Cardiac muscle cell (in vitro differentiated cells and primary cell): ENCODE measurements at regions not wholly inside any gene's neighbourhood (a gene's known extent, or its start where the extent isn't known, plus 50 kb on each side); places are given as distances from the start of the nearest gene placed in this dataset.

Experiments used
- DNase-seq, 2 donors: peaks; one replicate each; pipeline versions ENCODE4 v3.0.0 to v3.0.0-alpha.2; 2010 to 2017; ENCODE audit warnings: low read depth in 1 of 2, low spot score in 1 of 2
- H3K27ac ChIP-seq: fragments of 200-600 bp; sonication (generic); 2 replicates; pipeline ENCODE4 v1.5.1; 2016
- H3K27me3 ChIP-seq: fragments of 200-600 bp; sonication (generic); 2 replicates; pipeline ENCODE4 v1.6.0; 2016; ENCODE audit warnings: control low read depth
- H3K36me3 ChIP-seq: fragments of 200-600 bp; sonication (generic); 2 replicates; pipeline ENCODE4 v1.5.1; 2016; ENCODE audit warnings: control low read depth
- H3K4me1 ChIP-seq: fragments of 200-600 bp; sonication (generic); 2 replicates; pipeline ENCODE4 v1.8.1; 2017; ENCODE audit warnings: low read depth, mild to moderate bottlenecking, mixed run types
- H3K4me3 ChIP-seq: fragments of 200-600 bp; sonication (generic); 2 replicates; pipeline ENCODE4 v1.5.1; 2016; ENCODE audit warnings: mild to moderate bottlenecking
- H3K9me3 ChIP-seq: fragments of 200-600 bp; sonication (generic); 2 replicates; pipeline ENCODE4 v1.5.1; 2017; ENCODE audit warnings: low read depth, mild to moderate bottlenecking, control low read depth
- TF ChIP-seq, protein P1 (sequence below): IDR thresholded peaks from 2 replicates; pipeline ENCODE4 v1.5.1; 2012; ENCODE audit warnings: low read depth, mild to moderate bottlenecking, low read length

DNA sequence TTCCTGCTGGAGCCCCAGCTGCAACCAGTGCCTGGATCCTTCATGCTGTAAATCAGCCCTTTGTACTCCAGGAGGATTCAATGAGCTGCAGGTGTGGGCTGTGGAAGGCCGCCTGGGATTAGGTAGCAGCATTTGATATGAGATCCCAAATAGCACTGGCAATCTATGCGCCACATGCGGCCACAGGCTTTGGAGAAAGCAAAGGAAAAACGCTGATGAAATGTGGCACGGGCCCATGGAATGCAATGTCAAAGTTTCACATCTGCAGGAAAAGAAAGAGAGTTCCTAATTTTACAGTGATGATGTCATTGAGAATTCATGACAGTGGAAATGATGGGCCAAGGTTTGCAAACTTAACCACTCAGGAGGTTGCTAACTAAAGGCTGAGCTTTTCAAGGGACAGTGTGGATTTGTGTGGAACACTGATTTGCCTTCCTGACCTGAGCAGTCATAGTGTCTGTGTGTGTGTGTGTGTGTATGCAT is 216.4 kb upstream of the OSR1 start:
- DNase-seq: peak in 1 of 2 donors; percentile 88
- Histone ChIP-seq H3K9me3 (no peaks in the 10 kb centered on the region), H3K4me3 (no peak overlapping the region), H3K36me3 (no peaks in the 10 kb centered on the region), H3K27me3 (no peaks in the 10 kb centered on the region), H3K4me1 (no peaks in the 10 kb centered on the region), H3K27ac (no peak overlapping the region)
- TF ChIP-seq, protein P1, sequence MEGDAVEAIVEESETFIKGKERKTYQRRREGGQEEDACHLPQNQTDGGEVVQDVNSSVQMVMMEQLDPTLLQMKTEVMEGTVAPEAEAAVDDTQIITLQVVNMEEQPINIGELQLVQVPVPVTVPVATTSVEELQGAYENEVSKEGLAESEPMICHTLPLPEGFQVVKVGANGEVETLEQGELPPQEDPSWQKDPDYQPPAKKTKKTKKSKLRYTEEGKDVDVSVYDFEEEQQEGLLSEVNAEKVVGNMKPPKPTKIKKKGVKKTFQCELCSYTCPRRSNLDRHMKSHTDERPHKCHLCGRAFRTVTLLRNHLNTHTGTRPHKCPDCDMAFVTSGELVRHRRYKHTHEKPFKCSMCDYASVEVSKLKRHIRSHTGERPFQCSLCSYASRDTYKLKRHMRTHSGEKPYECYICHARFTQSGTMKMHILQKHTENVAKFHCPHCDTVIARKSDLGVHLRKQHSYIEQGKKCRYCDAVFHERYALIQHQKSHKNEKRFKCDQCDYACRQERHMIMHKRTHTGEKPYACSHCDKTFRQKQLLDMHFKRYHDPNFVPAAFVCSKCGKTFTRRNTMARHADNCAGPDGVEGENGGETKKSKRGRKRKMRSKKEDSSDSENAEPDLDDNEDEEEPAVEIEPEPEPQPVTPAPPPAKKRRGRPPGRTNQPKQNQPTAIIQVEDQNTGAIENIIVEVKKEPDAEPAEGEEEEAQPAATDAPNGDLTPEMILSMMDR: no peak

DNA sequence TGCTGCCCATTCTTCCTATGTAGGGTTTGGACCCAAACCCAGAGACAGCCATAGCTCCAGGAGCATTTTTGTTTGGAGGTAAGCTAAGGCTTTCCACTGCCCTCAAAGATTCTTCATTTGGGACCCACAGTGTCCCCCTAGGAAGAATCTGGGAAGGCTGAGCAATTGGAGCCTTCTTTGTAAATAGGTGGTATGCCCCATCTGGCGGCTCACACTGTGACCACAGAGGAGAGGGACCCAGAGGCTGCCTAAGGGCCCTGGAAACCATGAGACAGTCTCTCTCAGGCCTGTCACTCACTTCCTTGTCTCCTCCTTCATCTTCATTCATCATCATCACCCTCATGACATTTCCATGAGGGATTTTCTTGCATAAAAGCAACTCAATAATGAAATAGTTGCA is 215.4 kb upstream of the OSR1 start:
- Histone ChIP-seq H3K27me3 (no peaks in the 10 kb centered on the region), H3K27ac (no peak overlapping the region), H3K36me3 (no peaks in the 10 kb centered on the region), H3K4me3 (no peak overlapping the region), H3K4me1 (no peaks in the 10 kb centered on the region), H3K9me3 (no peaks in the 10 kb centered on the region)
- TF ChIP-seq, protein P1: no peak
- no peak for DNase-seq

DNA sequence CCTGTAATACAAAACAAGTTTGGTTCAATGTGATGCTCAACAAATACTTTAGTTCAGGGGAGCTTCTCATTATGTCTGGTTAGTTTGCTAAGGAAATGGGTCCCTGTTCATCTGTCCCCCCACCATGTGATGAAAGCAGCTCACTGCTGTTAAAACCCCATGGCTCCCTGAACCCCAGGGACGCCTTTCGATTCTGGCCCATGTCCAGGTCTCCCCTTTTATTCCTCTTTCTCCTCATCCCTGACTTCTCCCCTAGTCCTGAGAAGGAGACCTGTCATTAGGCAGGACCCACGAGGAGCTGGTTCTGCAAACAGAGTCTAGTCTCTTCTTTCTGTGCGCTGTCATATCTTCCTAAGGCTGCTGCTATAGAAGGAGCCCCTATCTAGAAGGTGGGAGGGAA is 213.3 kb upstream of the OSR1 start:
- DNase-seq: no peak
- Histone ChIP-seq H3K4me1 (no peaks in the 10 kb centered on the region), H3K9me3 (no peaks in the 10 kb centered on the region), H3K27me3 (no peaks in the 10 kb centered on the region), H3K36me3 (no peaks in the 10 kb centered on the region), H3K27ac (no peak overlapping the region), H3K4me3 (no peak overlapping the region)
- TF ChIP-seq, protein P1: no peak

DNA sequence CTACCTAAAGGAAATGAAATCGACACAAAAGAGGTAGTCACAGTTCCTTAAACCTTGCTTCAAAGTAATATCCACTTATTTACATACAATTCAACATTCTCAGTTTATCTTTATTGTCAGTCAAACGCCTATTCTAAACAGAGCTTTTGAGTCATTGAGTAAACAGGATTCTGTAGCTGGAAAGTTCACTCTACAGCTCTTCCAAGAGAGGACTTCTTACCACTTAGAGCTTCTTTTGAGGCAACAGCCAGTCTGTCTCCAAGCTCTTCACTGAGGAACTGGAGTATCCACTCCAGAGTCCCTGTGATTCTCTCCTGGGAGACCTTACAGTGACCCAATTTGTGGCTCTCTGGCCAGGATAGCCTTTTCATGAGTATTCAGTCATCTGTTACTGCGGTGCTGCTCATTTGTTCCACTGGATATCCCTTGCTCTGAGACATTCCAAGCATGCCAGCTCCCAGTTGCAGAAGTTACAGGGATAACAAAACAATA is 210.9 kb upstream of the OSR1 start:
- Histone ChIP-seq H3K27me3 (no peaks in the 10 kb centered on the region), H3K27ac (no peak overlapping the region), H3K36me3 (no peaks in the 10 kb centered on the region), H3K4me3 (no peak overlapping the region), H3K9me3 (no peaks in the 10 kb centered on the region), H3K4me1 (no peaks in the 10 kb centered on the region)
- DNase-seq: no peak
- TF ChIP-seq, protein P1: no peak

DNA sequence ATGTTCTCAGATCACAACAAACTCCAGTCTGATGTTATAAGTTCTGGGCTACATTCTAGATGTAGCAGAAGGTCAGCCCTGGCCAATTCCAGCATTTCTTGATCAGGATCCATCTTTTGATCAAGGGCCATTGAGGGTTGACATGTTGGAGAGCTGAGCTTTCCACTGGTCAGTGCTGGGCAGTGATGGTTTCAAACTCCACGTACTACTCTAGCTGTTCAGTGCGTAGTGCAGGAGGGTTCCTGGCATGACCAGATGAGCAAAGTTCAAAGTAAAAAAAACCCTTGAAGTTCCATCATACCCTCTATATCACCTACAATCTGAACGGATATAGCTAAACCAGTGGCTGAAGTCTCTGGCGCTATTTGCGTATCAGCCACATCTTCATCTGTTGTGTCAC is 210.4 kb upstream of the OSR1 start:
- TF ChIP-seq, protein P1: no peak
- Histone ChIP-seq H3K9me3 (no peaks in the 10 kb centered on the region), H3K36me3 (no peaks in the 10 kb centered on the region)

DNA sequence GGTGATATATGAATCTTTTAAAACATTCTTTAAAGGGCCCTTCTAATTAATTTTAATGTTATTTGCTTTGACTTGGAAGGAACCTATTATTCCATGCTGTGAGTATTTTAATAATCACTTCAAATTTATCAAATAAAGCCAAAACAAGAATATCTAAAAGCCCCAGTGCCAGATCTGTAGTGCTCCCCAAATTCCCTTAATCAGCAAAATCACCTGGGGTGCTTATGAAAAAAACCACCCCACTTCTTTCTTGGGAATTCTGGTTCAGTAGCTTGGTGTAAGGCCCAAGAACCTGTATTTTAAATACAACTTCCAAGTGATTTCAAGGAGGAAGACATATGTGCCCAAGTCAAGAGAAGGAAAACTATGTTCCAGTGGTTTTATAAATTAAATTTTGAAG is 202.4 kb upstream of the OSR1 start:
- H3K9me3 ChIP-seq: no peaks in the 10 kb centered on the region
- no peak for DNase-seq
- H3K36me3 ChIP-seq: no peaks in the 10 kb centered on the region
- H3K27me3 ChIP-seq: peaks cover 4% of the 10 kb centered on the region
- no peak overlapping the region for H3K27ac ChIP-seq
- no peaks in the 10 kb centered on the region for H3K4me1 ChIP-seq
- TF ChIP-seq, protein P1: no peak
- H3K4me3 ChIP-seq: no peak overlapping the region

More for the DNA sequence above, 210.4 kb upstream of the OSR1 start:
- Histone ChIP-seq H3K4me1 (no peaks in the 10 kb centered on the region), H3K27me3 (no peaks in the 10 kb centered on the region), H3K4me3 (no peak overlapping the region), H3K27ac (no peak overlapping the region)
- no peak for DNase-seq
